ENCODE measurements at regions not wholly inside any gene's neighbourhood (a gene's known extent, or its start where the extent isn't known, plus 50 kb on each side); places are given as distances from the start of the nearest gene placed in this dataset.

GRCh38 chr17:14717859-14718258 is 417.0 kb downstream of the HS3ST3B1 start:
- Mint-ChIP-seq H3K27ac (no peak overlapping the region), H3K36me3 (ENCODE audit: low read depth) (no peaks in the 10 kb centered on the region), H3K4me1 (no peaks in the 10 kb centered on the region), H3K27me3 (peaks cover 12% of the 10 kb centered on the region), H3K4me3 (no peak overlapping the region), H3K9me3 (no peaks in the 10 kb centered on the region)
- DNase-seq (no peak), ATAC-seq (no peak)

- Mint-ChIP-seq H3K27ac (no peak overlapping the region), H3K27me3 (peaks cover 12% of the 10 kb centered on the region), H3K9me3 (no peaks in the 10 kb centered on the region), H3K4me3 (no peak overlapping the region), H3K4me1 (no peaks in the 10 kb centered on the region), H3K36me3 (ENCODE audit: low read depth) (no peaks in the 10 kb centered on the region)
- DNase-seq (no peak), ATAC-seq (no peak)
Measured at GRCh38 chr17:14715561-14715960, 414.7 kb downstream of the HS3ST3B1 start.

GRCh38 chr17:14712611-14713021 is 411.7 kb downstream of the HS3ST3B1 start:
- no peak overlapping the region for H3K27ac Mint-ChIP-seq
- peaks cover 3% of the 10 kb centered on the region for H3K27me3 Mint-ChIP-seq
- H3K9me3 Mint-ChIP-seq = no peaks in the 10 kb centered on the region
- H3K36me3 Mint-ChIP-seq (ENCODE audit: low read depth) = no peaks in the 10 kb centered on the region
- H3K4me3 Mint-ChIP-seq = no peak overlapping the region
- DNase-seq = no peak
- no peak for ATAC-seq
- no peaks in the 10 kb centered on the region for H3K4me1 Mint-ChIP-seq

- DNase-seq (no peak), ATAC-seq (no peak)
- Mint-ChIP-seq H3K4me3 (no peak overlapping the region), H3K36me3 (ENCODE audit: low read depth) (no peaks in the 10 kb centered on the region), H3K4me1 (no peaks in the 10 kb centered on the region), H3K9me3 (no peaks in the 10 kb centered on the region), H3K27me3 (no peaks in the 10 kb centered on the region), H3K27ac (no peak overlapping the region)
Measured at GRCh38 chr17:14704121-14704520, 403.2 kb downstream of the HS3ST3B1 start.

GRCh38 chr17:14701886-14702285 is 401.0 kb downstream of the HS3ST3B1 start:
- Mint-ChIP-seq H3K27ac (no peak overlapping the region), H3K4me1 (no peaks in the 10 kb centered on the region), H3K27me3 (no peaks in the 10 kb centered on the region), H3K9me3 (no peaks in the 10 kb centered on the region), H3K36me3 (ENCODE audit: low read depth) (no peaks in the 10 kb centered on the region), H3K4me3 (no peak overlapping the region)
- no peak for DNase-seq
- ATAC-seq = no peak

- H3K4me1 Mint-ChIP-seq = no peaks in the 10 kb centered on the region
Measured at GRCh38 chr17:14699574-14700185, 398.8 kb downstream of the HS3ST3B1 start.

GRCh38 chr17:14693382-14693781 is 392.5 kb downstream of the HS3ST3B1 start:
- DNase-seq (no peak), ATAC-seq (no peak)
- Mint-ChIP-seq H3K9me3 (peaks cover 28% of the 10 kb centered on the region), H3K27me3 (no peaks in the 10 kb centered on the region), H3K4me1 (peaks cover 10% of the 10 kb centered on the region), H3K27ac (no peak overlapping the region), H3K4me3 (no peak overlapping the region), H3K36me3 (ENCODE audit: low read depth) (no peaks in the 10 kb centered on the region)

More at GRCh38 chr17:14699574-14700185, 398.8 kb downstream of the HS3ST3B1 start:
- Mint-ChIP-seq H3K27ac (no peak overlapping the region), H3K27me3 (no peaks in the 10 kb centered on the region), H3K36me3 (ENCODE audit: low read depth) (no peaks in the 10 kb centered on the region), H3K9me3 (no peaks in the 10 kb centered on the region), H3K4me3 (no peak overlapping the region)
- ATAC-seq = no peak
- DNase-seq = no peak

GRCh38 chr17:14690704-14691103 is 389.8 kb downstream of the HS3ST3B1 start:
- no peaks in the 10 kb centered on the region for H3K36me3 Mint-ChIP-seq (ENCODE audit: low read depth)
- H3K4me3 Mint-ChIP-seq = no peak overlapping the region
- H3K9me3 Mint-ChIP-seq = peaks cover 28% of the 10 kb centered on the region
- H3K4me1 Mint-ChIP-seq = peaks cover 10% of the 10 kb centered on the region
- DNase-seq = no peak
- no peak for ATAC-seq
- H3K27ac Mint-ChIP-seq = no peak overlapping the region
- no peaks in the 10 kb centered on the region for H3K27me3 Mint-ChIP-seq

GRCh38 chr17:14688134-14688533 is 387.3 kb downstream of the HS3ST3B1 start:
- no peak for DNase-seq

GRCh38 chr17:14672830-14673229 is 371.9 kb downstream of the HS3ST3B1 start:
- DNase-seq = no peak
- H3K36me3 Mint-ChIP-seq (ENCODE audit: low read depth) = no peaks in the 10 kb centered on the region
- no peaks in the 10 kb centered on the region for H3K4me1 Mint-ChIP-seq
- peaks cover 5% of the 10 kb centered on the region for H3K27me3 Mint-ChIP-seq
- no peak overlapping the region for H3K4me3 Mint-ChIP-seq
- ATAC-seq = no peak
- H3K9me3 Mint-ChIP-seq = peaks cover 5% of the 10 kb centered on the region
- no peak overlapping the region for H3K27ac Mint-ChIP-seq

More at GRCh38 chr17:14688134-14688533, 387.3 kb downstream of the HS3ST3B1 start:
- no peaks in the 10 kb centered on the region for H3K27me3 Mint-ChIP-seq
- peaks cover under 1% of the 10 kb centered on the region for H3K4me1 Mint-ChIP-seq
- H3K4me3 Mint-ChIP-seq = no peak overlapping the region
- H3K9me3 Mint-ChIP-seq = peaks cover 26% of the 10 kb centered on the region
- no peak for ATAC-seq
- no peaks in the 10 kb centered on the region for H3K36me3 Mint-ChIP-seq (ENCODE audit: low read depth)
- no peak overlapping the region for H3K27ac Mint-ChIP-seq

- no peaks in the 10 kb centered on the region for H3K9me3 Mint-ChIP-seq
- H3K27ac Mint-ChIP-seq = no peak overlapping the region
- H3K36me3 Mint-ChIP-seq (ENCODE audit: low read depth) = no peaks in the 10 kb centered on the region
- H3K4me3 Mint-ChIP-seq = no peak overlapping the region
- no peak for DNase-seq
- no peak for ATAC-seq
- no peaks in the 10 kb centered on the region for H3K4me1 Mint-ChIP-seq
- peaks cover 5% of the 10 kb centered on the region for H3K27me3 Mint-ChIP-seq
Measured at GRCh38 chr17:14670861-14671260, 370.0 kb downstream of the HS3ST3B1 start.

GRCh38 chr17:14664511-14664910 is 363.6 kb downstream of the HS3ST3B1 start:
- Mint-ChIP-seq H3K9me3 (no peaks in the 10 kb centered on the region), H3K27ac (no peak overlapping the region), H3K4me3 (no peak overlapping the region), H3K27me3 (peaks cover 3% of the 10 kb centered on the region), H3K36me3 (ENCODE audit: low read depth) (no peaks in the 10 kb centered on the region), H3K4me1 (no peaks in the 10 kb centered on the region)
- ATAC-seq = no peak
- no peak for DNase-seq

GRCh38 chr17:14641117-14641516 is 340.2 kb downstream of the HS3ST3B1 start:
- H3K27ac Mint-ChIP-seq = no peak overlapping the region
- H3K36me3 Mint-ChIP-seq (ENCODE audit: low read depth) = no peaks in the 10 kb centered on the region
- no peak for ATAC-seq
- H3K27me3 Mint-ChIP-seq = no peaks in the 10 kb centered on the region
- no peak for DNase-seq
- H3K4me1 Mint-ChIP-seq = no peaks in the 10 kb centered on the region
- no peak overlapping the region for H3K4me3 Mint-ChIP-seq
- peaks cover under 1% of the 10 kb centered on the region for H3K9me3 Mint-ChIP-seq

GRCh38 chr17:14637260-14637659 is 336.4 kb downstream of the HS3ST3B1 start:
- no peaks in the 10 kb centered on the region for H3K9me3 Mint-ChIP-seq
- no peaks in the 10 kb centered on the region for H3K4me1 Mint-ChIP-seq
- no peak for ATAC-seq
- H3K4me3 Mint-ChIP-seq = no peak overlapping the region
- H3K27me3 Mint-ChIP-seq = no peaks in the 10 kb centered on the region
- H3K27ac Mint-ChIP-seq = no peak overlapping the region
- H3K36me3 Mint-ChIP-seq (ENCODE audit: low read depth) = no peaks in the 10 kb centered on the region
- no peak for DNase-seq

- ATAC-seq = no peak
- no peak overlapping the region for H3K27ac Mint-ChIP-seq
- H3K4me1 Mint-ChIP-seq = no peaks in the 10 kb centered on the region
- H3K27me3 Mint-ChIP-seq = no peaks in the 10 kb centered on the region
- H3K9me3 Mint-ChIP-seq = peaks cover 4% of the 10 kb centered on the region
- H3K36me3 Mint-ChIP-seq (ENCODE audit: low read depth) = no peaks in the 10 kb centered on the region
- H3K4me3 Mint-ChIP-seq = no peak overlapping the region
- no peak for DNase-seq
Measured at GRCh38 chr17:14630621-14631020, 329.7 kb downstream of the HS3ST3B1 start.

GRCh38 chr17:14630046-14630445 is 329.2 kb downstream of the HS3ST3B1 start:
- Mint-ChIP-seq H3K4me1 (no peaks in the 10 kb centered on the region), H3K27ac (no peak overlapping the region), H3K27me3 (no peaks in the 10 kb centered on the region), H3K4me3 (no peak overlapping the region), H3K9me3 (peaks cover 4% of the 10 kb centered on the region), H3K36me3 (ENCODE audit: low read depth) (no peaks in the 10 kb centered on the region)
- no peak for DNase-seq
- no peak for ATAC-seq
